EH (cell line): ENCODE measurements at regions not wholly inside any gene's neighbourhood (a gene's known extent, or its start where the extent isn't known, plus 50 kb on each side); places are given as distances from the start of the nearest gene placed in this dataset.

Experiments
- DNase-seq: peaks from one replicate; pipeline ENCODE4 v3.0.0-alpha.2; 2015; ENCODE audit warnings: low read depth

GRCh38 chr9:23314247-23314646 is 511.8 kb downstream of the ELAVL2 start:
- DNase-seq: no peak

- no peak for DNase-seq
These were observed 506.9 kb downstream of the ELAVL2 start for GRCh38 chr9:23319092-23319491.

GRCh38 chr9:23321049-23321448 is 505.0 kb downstream of the ELAVL2 start:
- DNase-seq: no peak

GRCh38 chr9:23322392-23322791 is 503.6 kb downstream of the ELAVL2 start:
- DNase-seq: no peak

GRCh38 chr9:23324511-23324910 is 501.5 kb downstream of the ELAVL2 start:
- DNase-seq: no peak

GRCh38 chr9:23326597-23326996 is 499.4 kb downstream of the ELAVL2 start:
- DNase-seq: no peak

- no peak for DNase-seq
These were observed 484.7 kb downstream of the ELAVL2 start for GRCh38 chr9:23341346-23341745.

- no peak for DNase-seq
These were observed 483.7 kb downstream of the ELAVL2 start for GRCh38 chr9:23342291-23342690.

- no peak for DNase-seq
These were observed 482.8 kb downstream of the ELAVL2 start for GRCh38 chr9:23343226-23343625.

GRCh38 chr9:23361096-23361495 is 464.9 kb downstream of the ELAVL2 start:
- no peak for DNase-seq

GRCh38 chr9:23372703-23373102 is 453.3 kb downstream of the ELAVL2 start:
- no peak for DNase-seq

- DNase-seq: no peak
These were observed 450.5 kb downstream of the ELAVL2 start for GRCh38 chr9:23375511-23375910.

- no peak for DNase-seq
These were observed 446.2 kb downstream of the ELAVL2 start for GRCh38 chr9:23379842-23380241.

GRCh38 chr9:23380821-23381220 is 445.2 kb downstream of the ELAVL2 start:
- DNase-seq: no peak

GRCh38 chr9:23382418-23382817 is 443.6 kb downstream of the ELAVL2 start:
- DNase-seq: no peak

GRCh38 chr9:23394189-23394588 is 431.9 kb downstream of the ELAVL2 start:
- DNase-seq: no peak

GRCh38 chr9:23408874-23409273 is 417.2 kb downstream of the ELAVL2 start:
- DNase-seq: no peak

GRCh38 chr9:23412046-23412445 is 414.0 kb downstream of the ELAVL2 start:
- no peak for DNase-seq

GRCh38 chr9:23412458-23412857 is 413.6 kb downstream of the ELAVL2 start:
- no peak for DNase-seq

GRCh38 chr9:23413541-23413940 is 412.5 kb downstream of the ELAVL2 start:
- no peak for DNase-seq

- no peak for DNase-seq
These were observed 402.0 kb downstream of the ELAVL2 start for GRCh38 chr9:23423999-23424398.

GRCh38 chr9:23426144-23426543 is 399.9 kb downstream of the ELAVL2 start:
- no peak for DNase-seq

GRCh38 chr9:23431459-23431858 is 394.6 kb downstream of the ELAVL2 start:
- DNase-seq: no peak

- no peak for DNase-seq
These were observed 391.4 kb downstream of the ELAVL2 start for GRCh38 chr9:23434654-23435053.

- DNase-seq: no peak
These were observed 387.6 kb downstream of the ELAVL2 start for GRCh38 chr9:23438299-23438907.
